ENCODE measurements at regions not wholly inside any gene's neighbourhood (a gene's known extent, or its start where the extent isn't known, plus 50 kb on each side); places are given as distances from the start of the nearest gene placed in this dataset.

GRCh38 chr4:57554556-57555092 lies 444.4 kb upstream of the IGFBP7 start:
- DNase-seq: no peak

DNA sequence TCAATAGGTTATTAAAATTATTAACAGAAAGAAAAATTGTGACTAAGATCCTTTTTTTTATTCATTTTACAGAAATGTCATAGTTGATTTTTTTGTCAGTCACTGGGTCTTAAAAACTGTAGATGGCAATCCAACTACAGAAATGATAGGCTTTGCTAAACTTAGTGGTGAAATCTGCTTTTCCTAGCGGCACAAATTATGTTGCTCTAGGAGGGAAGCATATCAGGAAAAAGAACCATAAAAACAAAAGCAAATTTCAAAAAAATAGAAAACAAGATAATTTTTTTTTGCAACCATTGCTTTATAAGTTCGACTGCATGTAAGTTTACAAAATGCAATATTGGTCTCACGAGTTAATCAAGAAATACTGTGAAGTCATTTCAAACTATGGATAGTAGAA lies 443.5 kb upstream of the IGFBP7 start:
- DNase-seq: no peak

GRCh38 chr4:57550198-57550597 lies 440.0 kb upstream of the IGFBP7 start:
- no peak for DNase-seq

DNA sequence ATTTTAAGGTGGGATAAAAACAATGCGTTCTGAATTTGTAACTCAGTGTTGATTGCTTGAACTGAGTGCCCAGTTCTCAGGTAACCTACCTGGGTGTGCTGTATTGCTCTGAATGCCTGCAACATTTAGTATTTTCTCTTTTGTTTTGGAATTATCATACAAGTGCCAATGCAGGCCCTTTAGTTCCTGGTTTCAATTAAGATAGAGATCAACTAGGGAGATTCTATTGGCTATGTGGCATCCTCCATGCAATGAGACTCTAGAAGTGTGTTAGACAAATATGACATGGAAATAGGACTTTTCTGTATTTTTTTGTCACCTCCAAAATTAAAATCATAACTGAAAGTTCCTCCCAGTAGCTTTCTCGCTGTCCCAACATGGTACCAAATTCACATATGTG lies 438.7 kb upstream of the IGFBP7 start:
- DNase-seq: no peak

DNA sequence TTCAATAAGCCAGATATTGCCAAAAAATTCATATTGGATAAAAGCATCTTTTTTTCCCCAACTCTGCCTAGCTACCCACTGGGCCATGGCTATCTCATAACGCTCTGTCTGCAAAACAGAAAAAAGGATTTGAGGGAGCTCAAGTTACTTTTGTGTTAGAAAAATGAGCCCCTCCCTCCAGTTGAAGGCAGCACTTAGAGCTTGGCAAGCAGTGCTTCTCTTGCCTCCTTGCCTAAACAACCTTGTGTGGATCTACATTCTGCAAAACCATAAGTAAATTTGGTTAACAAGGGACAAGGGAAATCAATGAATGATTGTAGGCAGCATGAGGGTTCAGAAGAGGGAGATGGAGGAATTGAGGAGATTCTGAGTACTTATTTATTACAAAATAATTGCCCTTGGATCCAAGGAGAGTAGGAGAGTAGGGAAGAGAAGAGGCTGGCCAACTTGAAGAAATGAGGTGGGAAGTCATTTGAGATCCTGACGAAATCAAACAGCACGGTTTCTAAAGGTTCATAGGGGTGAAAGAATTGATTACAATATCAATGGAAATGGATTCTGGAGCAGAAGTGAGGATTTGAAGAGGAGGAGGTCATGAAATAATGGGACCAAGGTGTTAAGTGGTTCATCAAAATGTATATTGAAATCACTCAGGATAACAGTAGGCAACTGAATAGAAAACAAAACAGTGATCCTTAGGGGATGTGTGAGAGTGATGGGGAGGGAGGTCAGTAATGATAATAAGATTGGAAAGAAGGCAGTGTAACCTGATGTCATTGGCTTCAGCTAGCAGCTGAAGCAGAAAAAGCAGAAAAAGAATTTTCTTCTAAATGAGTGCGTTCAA lies 434.8 kb upstream of the IGFBP7 start:
- DNase-seq: no peak

- DNase-seq: no peak
Observed at GRCh38 chr4:57504797-57505530, 394.8 kb upstream of the IGFBP7 start.

- no peak for DNase-seq
Observed at GRCh38 chr4:57504139-57504538, 394.0 kb upstream of the IGFBP7 start.

GRCh38 chr4:57501720-57502119 lies 391.5 kb upstream of the IGFBP7 start:
- no peak for DNase-seq

GRCh38 chr4:57499786-57500185 lies 389.6 kb upstream of the IGFBP7 start:
- no peak for DNase-seq

DNA sequence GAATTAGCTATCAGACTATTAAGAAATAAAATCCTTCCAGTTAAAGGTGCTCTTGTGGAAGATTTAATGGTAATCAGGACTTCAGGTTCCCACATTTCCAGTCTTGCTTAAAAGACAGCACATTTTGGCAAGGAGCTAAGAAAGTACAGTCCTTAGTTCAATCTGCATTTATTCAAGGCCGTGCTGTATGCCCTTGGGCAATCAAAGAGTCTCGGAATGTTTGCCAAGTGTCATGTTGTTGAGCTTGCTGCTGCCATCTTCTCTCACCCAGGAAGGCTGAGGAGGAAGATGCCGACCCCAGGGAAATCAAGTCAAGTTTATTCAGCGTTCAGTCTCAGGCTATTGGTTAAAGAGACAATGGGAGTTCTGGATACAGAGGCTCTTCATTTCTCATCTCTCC lies 388.1 kb upstream of the IGFBP7 start:
- no peak for DNase-seq

DNA sequence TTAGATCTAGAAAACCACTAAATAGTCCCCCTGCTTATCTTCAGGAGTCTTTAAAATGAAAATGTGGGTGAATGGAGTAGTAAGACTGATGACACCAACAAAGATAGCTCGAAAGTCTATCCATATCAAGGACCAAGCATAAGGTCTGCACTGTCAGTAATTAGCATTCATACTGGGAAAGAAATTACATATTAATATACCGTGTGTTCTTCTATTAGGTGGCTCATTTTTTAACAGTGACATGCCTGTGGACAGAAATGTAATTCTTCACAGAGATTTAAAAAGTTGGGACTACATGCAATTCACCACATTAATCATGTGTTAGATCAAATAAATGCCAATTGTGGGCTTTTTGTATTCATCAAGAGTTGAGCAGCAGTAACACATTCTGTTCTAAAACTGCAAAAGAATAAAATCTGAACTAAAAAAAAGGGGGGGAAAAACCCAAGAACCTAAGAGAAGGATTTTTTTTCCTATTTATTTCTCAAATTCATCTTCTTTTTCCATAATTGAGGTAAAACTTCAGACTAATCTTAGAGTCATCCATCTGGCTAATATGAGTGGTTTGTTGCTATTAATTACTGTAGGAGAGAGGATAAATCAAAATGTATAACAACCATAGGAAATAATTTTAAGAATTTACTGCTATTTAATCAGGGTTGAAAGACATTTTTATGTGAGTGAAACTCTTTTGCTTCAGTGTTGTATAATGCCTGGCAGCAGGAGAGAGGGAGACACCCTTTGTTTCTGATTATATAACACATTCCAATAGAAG lies 386.7 kb upstream of the IGFBP7 start:
- DNase-seq: no peak

- no peak for DNase-seq
Observed at GRCh38 chr4:57494821-57495220, 384.6 kb upstream of the IGFBP7 start.

GRCh38 chr4:57492251-57492878 lies 382.2 kb upstream of the IGFBP7 start:
- no peak for DNase-seq

- no peak for DNase-seq
Observed at GRCh38 chr4:57491388-57491787, 381.2 kb upstream of the IGFBP7 start.

GRCh38 chr4:57490520-57491255 lies 380.5 kb upstream of the IGFBP7 start:
- no peak for DNase-seq

DNA sequence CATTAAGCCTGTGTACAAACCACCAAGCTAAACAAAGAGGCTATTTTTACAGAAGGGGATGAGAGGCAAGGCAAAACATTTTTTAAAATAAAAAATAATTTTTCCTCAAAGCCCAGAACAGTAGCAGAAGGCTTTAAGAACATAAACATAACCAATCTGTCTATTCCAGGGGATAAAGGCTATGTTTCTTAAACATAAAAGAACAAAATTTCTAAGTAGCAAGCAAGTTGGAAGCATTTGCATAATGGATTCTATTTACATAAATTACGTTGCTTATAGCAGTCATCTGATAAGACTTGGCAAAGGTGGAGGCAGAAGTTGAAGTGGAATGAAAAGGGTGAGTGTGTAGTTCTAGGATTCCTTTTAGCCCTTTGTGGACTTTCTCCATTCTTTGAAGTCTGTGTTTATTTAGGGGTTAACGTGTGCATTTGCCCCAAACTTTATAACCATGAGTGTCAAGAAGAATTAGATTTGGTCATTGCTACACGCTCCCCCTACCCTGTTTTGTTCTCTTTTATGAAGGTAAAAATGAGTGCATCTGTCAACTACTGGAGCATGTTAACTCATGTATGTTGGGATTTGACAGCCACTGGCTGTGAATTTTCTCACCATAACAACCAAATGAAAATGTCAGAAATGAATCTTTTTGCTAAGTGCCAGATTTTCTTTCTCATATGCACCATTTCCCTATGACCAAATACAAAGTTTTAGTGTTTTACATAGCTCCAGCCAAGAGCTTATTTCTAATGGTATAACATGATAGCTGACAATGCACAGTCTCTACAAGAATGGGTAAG lies 378.4 kb upstream of the IGFBP7 start:
- no peak for DNase-seq

DNA sequence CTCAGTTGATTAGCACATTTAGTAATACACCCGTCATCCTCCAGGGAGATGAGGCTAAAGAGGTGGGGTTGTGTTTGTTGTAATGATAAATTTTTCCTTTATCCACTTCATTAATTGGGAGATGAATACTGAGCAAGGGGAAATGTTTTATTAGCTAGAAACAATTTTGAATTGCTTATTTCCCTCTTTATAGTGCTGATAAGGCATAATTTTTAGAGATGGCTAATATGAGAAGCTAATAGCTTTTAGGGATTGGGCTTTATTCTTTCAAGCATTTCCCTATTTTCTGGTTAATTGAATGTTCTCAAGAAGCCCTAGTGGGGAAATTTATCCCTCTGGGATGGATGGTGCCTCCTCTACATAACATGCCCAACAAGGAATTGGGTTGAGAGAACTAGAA lies 365.2 kb upstream of the IGFBP7 start:
- DNase-seq: no peak

GRCh38 chr4:57465321-57466056 lies 355.3 kb upstream of the IGFBP7 start:
- no peak for DNase-seq

- no peak for DNase-seq
Observed at GRCh38 chr4:57462843-57463242, 352.7 kb upstream of the IGFBP7 start.

DNA sequence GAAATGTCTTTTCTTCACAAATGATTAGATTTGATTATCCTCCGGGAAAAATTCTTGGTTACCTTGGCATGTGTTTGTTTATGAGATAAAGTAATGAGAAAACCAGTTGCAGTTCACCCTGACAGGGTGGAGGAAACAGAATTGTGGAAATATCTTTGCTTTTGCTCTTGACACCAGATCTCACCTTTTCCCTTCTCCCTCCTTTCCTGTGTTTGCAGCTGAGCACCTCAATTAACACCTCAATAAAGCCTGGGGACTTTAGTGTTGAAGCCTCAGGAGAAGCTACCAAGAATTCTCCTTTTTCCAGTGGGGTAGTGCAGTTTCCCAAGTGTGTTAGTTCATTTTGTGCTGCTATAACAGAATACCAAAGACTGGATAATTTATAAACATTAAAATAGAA lies 350.8 kb upstream of the IGFBP7 start:
- DNase-seq: no peak

GRCh38 chr4:57448901-57449300 lies 338.7 kb upstream of the IGFBP7 start:
- no peak for DNase-seq

Measured in hematopoietic multipotent progenitor cell treated with erythropoietin and hydrocortisone succinate and interleukin-3 and kit ligand, for 6 days (in vitro differentiated cells).